GM12873 (cell line): ENCODE measurements at regions not wholly inside any gene's neighbourhood (a gene's known extent, or its start where the extent isn't known, plus 50 kb on each side); places are given as distances from the start of the nearest gene placed in this dataset.

Experiments used
- TF ChIP-seq, protein P1 (sequence below): IDR thresholded peaks from 2 replicates; pipeline ENCODE4 v1.5.1; 2012; ENCODE audit warnings: low read depth, mild to moderate bottlenecking, moderate library complexity, low read length, control low read depth; ENCODE audit not compliant: insufficient read depth; ENCODE audit errors: missing control alignments

DNA sequence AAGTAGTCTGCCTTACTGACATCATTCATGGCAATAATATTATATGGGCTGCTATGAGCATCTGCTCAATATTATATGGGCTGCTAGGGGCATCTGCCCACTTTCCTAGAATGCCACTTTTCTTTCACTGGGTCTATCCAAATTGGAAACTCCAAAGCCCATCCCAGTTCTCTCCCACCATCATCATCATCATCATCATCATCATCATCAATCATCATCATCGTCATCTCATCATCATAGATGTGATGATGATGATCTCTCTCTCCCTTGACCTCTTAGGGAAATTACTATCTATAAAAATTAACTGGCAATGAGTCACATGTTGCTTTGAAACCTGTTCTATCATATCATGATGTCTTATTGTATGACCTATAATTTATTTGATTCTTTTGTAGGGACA, 222.0 kb downstream of the TJP1 start:
- TF ChIP-seq, protein P1, sequence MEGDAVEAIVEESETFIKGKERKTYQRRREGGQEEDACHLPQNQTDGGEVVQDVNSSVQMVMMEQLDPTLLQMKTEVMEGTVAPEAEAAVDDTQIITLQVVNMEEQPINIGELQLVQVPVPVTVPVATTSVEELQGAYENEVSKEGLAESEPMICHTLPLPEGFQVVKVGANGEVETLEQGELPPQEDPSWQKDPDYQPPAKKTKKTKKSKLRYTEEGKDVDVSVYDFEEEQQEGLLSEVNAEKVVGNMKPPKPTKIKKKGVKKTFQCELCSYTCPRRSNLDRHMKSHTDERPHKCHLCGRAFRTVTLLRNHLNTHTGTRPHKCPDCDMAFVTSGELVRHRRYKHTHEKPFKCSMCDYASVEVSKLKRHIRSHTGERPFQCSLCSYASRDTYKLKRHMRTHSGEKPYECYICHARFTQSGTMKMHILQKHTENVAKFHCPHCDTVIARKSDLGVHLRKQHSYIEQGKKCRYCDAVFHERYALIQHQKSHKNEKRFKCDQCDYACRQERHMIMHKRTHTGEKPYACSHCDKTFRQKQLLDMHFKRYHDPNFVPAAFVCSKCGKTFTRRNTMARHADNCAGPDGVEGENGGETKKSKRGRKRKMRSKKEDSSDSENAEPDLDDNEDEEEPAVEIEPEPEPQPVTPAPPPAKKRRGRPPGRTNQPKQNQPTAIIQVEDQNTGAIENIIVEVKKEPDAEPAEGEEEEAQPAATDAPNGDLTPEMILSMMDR = no peak

DNA sequence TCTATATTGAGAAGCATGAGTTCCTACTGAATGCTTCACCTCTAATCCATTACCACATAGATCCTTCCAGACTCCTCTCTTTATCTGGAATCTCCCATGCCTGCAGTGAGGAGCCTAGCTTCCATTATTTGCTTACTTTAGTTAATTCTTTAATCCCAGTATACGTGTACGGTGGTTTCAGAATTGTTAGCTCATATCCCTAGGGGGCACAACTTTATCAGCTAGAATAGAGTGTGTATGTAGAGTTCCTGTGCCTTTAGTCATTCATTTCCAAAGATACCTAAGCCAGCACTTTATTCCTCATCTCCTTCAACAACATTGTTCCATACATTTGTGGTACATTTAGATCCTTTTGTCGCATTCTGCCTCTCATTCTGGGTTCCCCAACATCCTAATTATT, 226.0 kb downstream of the TJP1 start:
- TF ChIP-seq, protein P1 = no peak

- TF ChIP-seq, protein P1 = no peak
These were observed 228.6 kb downstream of the TJP1 start for GRCh38 chr15:29593629-29594028.

DNA sequence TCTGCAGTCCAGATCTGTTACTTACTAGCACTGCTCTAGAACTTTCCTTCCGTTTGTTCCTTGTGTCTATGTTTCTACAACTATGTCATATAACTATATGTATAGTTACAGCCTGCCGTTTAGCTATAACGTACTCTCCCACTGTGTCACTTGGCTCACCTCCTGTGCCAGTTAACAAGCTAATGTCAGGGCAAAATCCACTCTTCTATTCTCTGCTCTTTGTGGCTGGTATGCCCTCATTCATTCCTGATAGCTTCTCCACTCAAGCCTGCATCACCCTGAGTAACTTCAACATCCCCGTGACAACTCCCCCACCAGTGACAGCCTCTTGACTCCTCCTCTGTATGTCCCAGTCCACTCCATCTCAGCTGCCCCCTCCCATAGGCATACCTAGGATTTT, 229.2 kb downstream of the TJP1 start:
- TF ChIP-seq, protein P1 = no peak

DNA sequence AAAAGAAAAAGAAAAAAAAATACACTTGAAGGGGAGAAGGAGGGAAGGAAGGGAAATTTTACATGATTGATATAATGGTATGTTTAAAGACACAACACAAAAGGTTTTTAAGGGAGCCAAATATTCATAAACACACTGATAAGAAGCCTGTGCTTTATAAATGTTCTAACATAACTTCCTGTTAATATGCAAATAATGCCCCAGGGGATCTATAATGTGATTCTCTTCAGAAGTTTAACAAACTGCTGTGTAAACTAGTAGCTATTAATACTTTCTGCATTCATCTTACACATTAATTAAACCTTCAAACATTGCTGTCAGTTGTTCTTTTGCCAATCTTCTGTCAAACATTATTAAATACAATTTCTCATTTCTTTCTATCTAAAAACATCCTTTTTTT, 231.6 kb downstream of the TJP1 start:
- TF ChIP-seq, protein P1 = no peak

DNA sequence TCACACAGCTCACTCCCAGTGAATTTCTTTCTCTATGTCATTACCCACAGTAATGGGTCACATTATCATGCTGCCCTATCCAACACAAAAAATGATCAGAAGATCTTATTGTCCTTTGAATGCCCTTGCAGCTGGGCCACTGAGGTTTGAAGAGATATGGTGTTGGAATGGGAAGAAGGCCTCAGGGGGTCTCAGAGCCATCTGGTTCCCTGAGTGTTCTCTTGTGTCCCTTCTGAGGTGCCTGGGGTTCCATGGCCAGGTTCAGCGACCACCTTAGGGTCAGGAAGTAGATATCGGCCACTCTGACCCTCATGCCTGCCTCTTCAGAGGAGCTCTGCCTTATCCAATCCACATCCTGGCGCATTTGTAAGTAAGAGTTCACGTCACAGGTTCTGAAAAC, 232.3 kb downstream of the TJP1 start:
- TF ChIP-seq, protein P1 = no peak

GRCh38 chr15:29589416-29589815, 232.9 kb downstream of the TJP1 start:
- TF ChIP-seq, protein P1 = no peak
